ENCODE measurements at regions not wholly inside any gene's neighbourhood (a gene's known extent, or its start where the extent isn't known, plus 50 kb on each side); places are given as distances from the start of the nearest gene placed in this dataset.
"Not testable (repeated sequence)": the region's sequence is repeated elsewhere in the genome, so short reads cannot be mapped to it uniquely, and the experiment has no call there.

DNA sequence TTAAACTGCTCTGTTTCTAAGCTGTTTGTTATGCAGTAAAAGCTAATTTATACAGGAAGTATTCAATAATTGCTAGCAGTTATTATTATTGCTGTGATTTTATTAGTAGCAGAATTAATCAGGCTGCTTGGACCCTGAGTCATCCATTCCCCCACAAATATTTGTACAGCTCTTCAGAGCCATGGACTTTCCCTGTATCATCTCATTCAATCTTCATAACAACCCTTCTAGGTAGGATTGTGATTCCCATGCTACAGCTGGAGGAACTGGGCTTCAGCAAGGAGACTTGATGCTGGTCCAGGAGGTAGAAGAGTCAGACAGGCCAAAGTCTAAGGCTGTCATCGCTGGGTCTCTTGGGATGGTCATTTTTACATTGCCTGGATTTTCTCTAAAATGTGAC lies 208.3 kb downstream of the C16orf95 start:
- DNase-seq (ENCODE audit: low read depth): no peak

DNA sequence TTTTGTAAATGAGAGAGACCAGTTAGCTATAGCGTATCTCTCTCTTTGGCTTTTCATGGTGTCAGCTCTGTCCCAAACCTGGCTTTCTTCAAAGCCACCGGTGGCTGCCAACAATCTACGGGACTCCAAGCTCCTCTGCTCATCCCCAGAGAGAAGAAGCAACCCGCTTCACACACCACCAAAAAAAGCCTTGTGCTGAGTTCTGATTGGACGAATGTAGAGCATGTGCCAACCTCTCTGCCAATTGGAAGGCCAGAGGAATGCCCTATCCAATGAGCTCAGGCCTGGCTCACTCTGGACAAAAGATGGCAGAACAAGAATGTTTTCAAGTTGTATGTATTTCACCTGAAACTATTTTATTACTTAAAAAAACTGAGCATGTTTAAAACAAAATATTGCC lies 202.4 kb downstream of the C16orf95 start:
- no peak for DNase-seq (ENCODE audit: low read depth)

DNA sequence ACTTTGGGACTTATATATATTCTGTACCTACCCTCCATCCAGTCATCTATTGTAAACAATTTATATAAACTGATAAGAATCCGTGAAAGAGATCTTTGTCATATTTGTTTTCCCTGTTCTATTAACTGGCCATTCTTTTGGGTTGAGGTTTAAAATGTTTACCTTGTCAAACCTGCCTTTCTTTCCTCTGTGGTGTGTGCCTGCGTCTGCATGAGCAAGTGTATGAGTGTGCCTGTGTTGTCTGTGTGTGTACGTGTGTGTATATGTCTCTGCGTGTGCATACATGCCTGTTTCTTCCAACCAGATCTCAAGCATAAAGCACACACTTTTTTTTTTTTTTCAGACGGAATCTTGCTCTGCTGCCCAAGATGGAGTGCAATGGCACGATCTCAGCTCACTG lies 201.5 kb downstream of the C16orf95 start:
- DNase-seq (ENCODE audit: low read depth): no peak

DNA sequence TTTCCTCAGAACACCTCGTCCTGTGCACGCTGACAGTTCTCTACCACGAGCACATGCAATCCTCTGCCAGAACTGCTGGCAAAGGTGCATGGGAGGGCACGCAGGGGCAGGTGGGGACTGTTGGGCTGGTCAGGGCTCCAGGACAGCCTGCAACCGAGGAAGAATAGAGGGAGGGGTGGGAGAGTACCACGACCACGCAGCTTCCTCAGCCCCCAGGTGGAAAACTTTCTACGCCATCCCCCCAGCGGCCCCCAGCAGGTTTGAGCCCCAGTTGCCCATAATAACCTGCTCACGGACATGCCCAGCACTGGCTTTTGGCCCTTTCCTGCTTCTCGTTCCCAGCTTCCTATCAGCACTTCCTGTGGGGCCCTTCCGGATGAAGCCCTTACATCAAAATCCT lies 199.3 kb downstream of the C16orf95 start:
- no peak for DNase-seq (ENCODE audit: low read depth)

DNA sequence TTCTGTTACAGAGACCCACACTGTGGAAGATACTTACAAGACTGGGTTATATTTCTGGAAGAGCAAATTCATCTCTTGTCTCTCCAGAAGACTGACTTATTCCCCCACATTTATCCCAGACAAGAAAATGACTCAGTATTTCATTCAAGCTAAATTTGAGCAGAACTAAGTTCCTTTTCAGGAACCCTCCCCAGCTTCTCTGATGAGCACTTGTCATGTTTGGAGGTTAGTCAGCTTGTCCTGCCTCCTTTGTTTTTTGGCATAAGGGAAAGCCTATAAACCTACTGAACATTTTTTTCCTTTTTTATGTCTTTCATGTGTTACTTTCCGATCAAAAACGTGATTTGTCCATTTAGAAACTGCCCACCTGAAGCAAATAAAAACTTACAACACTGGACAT lies 198.0 kb downstream of the C16orf95 start:
- no peak for DNase-seq (ENCODE audit: low read depth)

DNA sequence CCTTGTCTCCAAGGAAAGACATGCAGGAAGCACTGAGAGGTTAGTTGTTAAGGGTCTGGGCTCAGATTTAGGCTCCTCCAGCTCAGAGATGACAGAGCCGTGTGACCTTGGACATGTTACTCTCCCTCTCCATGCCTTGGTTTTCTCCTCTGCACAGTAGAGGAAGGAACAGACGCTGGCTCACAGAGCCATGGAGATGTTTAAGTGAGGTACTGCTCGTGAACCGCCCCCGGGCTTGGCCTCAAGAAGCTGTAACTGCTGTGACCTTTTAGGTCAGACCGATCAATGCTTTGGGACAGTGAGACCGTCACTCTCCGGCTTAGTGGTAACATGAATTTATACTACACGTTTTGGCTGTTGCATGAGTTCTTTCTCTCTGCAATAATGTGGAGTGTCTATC lies 197.4 kb downstream of the C16orf95 start:
- DNase-seq (ENCODE audit: low read depth): no peak

DNA sequence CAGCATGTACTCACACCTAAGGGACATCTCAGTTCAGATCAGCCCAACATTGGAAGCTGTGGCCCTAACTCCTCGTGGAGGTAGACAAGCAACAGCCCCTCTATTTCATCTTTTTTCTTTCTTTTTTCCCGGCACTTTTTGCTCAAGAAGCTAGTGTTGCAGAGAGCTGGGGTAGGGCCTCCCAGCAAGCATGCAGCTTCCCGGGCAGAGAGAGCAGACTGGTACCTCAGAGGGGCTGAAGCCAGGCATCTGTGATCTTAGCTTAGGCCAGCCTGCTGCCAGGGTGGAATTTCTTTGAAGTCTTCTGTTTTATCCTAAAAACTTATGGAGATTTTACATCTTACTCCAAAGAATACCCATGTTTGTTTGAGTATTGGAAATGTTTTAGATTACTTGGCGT lies 195.4 kb downstream of the C16orf95 start:
- DNase-seq (ENCODE audit: low read depth): no peak

DNA sequence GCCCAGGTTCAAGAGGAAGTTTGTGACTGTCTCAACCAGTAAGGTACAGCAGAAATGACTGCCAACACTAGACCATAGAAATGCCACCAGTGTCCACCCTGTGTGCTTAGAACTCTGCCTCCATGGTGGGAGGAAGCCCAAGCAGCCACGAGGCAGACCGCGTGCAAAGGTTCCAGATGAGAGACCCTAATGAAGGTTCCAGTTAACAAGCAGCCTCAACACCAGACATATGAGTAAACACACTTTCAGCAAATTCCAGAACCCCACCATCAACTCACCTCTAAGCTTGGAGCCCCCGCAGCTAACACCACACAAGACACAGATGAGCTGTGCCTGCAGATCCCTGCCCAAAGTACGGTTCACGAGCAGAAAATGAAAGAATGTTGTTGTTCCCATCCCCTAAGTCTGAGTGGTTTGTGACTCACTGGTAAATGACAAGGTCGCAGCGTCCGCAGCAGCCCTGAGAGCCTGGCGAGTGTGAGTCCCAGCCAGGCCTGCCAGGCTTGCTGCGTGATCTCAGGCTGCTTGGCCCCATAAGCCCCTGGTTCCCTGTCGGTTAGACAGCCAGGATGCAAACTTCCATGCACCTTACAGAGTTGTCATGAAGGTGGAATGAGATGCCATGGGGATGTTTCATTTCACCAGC lies 193.7 kb downstream of the C16orf95 start:
- no peak for DNase-seq (ENCODE audit: low read depth)

DNA sequence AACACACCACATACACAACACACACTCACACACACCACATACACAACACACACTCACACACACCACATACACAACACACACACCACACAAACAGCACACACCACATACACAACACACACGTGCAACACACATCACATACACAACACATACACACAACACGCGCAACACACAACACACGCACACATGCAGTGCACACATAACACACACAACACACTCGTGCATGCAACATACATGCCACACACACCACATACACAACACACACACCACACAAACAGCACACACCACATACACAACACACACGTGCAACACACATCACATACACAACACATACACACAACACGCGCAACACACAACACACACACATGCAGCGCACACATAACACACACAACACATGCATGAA lies 192.8 kb downstream of the C16orf95 start:
- not testable (repeated sequence) for DNase-seq (ENCODE audit: low read depth)

DNA sequence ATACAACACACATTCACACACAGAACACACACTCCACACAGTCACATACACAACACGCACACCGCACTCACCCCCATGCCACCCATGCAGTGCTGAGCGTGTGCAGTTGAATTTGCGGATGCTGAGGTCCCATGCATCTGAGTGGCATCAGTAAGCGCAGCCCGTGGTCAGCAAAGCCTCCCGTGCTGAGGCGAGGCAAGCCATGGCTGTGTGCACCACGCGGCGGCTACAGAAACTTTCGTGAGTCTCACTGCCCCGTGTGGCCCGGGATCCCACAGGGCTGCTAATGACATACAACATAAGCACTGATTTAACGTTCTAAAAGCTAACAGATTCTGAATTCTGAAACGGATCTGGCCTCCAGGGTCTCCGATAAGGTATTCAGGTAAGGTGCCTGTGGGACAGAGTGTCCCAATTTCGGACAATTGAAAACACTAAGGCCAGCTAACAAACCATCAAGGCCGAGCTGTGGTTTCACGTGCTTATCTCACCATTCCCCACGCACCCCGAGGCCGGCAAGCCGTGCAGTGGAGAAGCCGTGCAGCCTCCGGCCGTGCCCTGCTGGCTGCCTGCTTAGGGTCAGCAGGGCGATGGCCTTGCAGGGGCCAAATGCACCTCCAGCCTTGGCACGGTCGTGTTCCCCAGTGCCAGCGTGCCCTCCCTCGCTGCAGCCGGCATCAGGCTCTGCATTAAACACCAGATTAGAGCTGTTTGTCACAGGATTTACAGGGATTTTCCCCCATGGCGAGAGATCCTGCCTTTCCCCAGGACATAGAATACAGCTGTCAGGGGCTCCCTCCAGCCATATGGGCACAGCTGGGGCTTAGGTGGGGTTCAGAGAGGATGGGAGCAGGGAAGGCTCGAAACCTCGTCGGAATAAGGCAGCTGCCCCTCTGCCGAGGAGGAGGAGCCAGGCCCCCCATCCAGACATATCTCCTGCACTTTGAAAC lies 191.7 kb downstream of the C16orf95 start:
- no peak for DNase-seq (ENCODE audit: low read depth)

DNA sequence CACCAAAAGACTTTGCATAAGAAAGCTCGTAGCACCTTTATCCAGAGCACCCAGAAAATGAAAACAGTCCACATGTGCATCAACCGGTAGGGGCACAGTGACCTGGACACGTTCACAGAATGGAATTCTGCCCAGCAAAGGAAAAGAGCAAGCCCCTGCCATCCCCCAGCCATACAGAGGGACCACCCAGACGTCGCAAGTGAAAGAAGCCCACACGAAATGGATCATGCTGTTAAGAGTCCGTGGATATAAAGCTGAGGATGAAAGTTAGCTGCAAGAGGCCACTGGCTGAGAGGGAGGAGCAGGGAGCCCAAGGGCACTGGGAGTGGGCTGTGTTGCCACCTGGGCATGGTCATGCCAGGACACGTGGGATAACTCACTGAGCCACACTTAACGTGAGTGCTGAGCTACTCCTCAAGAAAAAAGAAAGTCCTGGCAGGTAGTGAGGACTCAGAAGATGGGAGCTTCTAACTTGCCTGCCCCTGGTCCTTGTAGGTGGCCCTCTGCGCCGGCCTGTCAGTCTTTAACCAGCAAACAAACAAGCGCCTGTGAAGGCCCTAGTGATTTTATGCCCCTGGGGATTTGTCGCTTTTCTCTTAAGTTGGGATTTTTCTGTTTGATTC lies 190.7 kb downstream of the C16orf95 start:
- DNase-seq (ENCODE audit: low read depth): no peak

DNA sequence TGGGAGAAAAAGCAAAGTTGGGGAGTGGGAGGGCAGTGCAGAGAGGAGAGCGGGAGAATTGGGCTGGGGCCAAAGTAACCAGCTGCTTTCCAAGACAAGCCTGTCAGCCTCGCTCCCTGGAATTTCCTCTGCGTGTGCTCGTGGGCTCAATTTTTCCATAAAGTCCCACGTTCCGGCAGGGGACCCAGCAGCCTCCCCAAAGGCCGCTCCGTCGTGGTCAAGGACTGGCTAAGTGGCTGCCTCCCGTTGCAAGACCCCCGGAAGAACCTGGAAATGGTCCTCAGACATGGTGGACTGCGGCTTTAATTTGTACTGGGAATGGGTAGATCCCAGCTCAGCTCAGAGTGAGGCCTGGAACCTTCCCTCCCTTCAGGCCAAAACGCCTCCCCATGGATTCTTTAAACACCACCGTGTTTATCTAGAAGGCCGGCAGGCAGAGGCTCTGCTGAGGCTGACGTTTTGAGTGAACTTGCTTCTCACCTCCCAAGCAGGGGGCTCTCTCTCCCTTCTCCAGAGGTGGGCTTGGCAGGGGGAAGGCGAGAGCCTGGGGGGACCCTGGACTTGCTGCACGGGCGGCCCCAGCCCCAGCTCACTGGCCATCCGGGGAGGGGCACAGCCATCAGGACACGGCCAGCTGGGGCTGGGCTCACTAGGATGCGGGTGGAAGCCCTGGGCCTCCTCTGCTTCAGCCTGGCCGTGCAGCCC lies 190.0 kb downstream of the C16orf95 start:
- DNase-seq (ENCODE audit: low read depth): no peak

DNA sequence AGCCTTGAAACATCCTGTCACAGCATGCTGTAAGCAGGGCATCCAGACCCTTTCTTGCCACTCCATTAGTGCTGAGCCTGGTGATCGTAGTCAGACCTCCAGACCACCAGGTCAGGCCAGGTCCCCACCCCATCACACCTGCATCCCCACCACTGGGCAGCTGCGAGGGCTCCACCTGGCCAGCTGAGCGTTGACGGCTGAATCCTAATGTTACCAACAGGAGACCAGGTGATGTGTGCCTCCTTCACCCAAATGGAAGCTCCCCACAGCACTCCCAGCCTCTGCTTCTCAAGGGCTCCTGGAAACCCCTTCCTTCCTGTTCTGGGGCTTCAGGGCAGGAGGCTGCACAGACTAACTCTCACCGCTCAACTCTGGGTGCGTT lies 189.4 kb downstream of the C16orf95 start:
- no peak for DNase-seq (ENCODE audit: low read depth)

DNA sequence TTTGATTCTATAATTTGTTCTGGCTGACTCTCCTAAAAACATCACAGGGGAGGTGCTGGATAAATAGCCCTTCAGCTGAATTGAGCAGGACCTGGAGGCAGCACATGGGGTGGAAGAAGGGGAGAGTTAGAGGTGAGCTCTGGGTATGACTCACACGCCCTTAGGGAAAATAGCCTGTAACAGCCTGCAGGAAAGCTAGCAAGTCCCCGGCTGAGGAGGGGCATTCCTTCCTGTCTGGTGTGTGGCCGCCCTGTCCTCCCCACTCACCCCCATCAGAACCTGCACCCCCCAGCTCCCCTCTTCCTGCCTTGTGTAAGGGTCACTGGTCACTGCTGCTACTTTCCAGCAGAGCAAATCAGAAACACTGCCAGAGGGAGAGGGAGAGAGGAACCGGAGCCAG lies 187.4 kb downstream of the C16orf95 start:
- peak; percentile 49 for DNase-seq (ENCODE audit: low read depth)

DNA sequence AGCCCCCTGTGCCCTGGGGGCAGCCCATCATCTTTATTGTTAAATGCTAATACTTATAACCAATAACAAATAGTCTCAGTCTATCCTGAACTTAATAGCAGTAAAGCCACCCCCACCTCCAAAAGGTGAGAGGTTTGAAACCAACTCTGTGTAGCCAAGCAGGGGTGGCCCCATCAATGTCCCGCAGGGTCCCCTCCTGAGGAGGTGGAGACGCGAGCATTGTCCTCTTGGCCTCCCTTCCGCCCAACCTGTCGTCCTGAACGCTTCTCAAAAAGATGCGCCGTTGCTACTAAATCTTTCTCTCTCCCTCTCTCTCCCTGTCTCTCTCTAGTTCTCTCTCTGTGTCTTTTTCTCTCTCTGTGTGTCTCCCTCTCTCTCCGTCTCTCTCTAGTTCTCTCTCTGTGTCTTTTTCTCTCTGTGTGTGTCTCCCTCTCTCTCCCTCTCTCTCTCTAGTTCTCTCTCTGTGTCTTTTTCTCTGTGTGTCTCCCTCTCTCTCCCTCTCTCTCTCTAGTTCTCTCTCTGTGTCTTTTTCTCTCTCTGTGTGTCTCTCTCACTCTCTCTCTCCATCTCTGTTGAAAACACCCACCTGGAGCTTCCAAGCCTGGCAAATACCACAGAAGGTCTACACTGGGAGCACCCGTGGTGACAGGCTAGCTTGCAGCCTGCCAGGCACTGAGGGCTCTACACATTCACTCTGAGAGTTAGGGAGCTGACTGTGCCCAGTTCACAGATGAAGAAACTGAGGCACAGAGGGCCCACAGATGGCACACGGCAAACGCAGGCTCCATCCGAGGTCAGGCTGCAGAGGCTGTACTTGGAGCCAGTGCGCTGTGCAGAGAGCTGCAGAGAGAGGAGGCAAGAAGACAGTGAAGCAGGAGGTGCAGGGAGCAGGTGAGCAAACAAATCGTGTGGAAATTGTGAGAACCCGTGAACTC lies 185.9 kb downstream of the C16orf95 start:
- DNase-seq (ENCODE audit: low read depth): no peak

DNA sequence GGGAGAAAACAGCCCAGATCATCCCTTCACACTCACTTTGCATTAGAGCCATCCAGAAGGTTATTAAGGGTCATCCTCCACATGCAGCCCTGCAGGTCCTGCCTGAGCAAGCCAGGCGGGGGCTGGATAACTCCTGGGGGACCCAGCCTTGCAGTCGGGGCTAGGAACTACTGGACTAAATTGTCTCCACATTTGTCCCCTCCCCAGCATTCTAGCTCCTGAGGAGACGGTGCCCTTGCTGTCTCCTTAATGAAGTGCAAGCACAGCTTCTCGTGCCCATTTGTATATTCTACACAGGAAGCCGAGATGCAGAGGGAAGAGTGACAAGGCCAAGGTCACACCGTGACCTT lies 185.2 kb downstream of the C16orf95 start:
- no peak for DNase-seq (ENCODE audit: low read depth)

DNA sequence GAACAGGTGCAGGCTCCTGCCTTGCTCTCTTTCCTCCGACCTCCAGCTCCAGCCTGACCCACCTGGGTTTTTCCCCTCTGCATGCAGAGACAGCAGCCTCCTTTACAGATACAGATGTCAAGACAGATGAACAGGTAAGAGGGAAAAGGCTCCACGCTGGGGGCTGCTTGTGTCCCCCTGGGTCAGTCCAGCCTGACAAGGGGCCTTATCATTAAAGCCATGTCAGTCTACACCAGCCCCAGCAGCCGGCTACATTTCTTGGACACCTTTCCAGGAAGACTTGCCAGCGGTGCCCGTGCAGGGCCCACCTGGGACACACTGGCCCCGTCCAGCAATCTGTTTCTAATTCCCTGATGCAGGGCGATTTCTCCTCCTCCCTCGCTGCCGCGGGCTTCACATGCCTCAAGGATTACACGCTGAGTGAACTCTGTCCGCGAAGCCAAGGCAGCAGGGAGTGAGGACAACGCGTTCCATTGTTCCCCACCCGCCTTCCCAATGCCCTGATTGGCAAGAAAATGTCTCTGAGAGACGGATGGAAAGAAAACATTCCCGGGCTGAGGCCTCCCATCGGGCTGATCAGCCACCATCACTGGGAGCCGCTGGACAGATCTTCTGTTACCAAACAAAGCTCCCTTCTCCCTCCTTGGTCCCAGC lies 184.7 kb downstream of the C16orf95 start:
- peak; percentile 73 for DNase-seq (ENCODE audit: low read depth)

DNA sequence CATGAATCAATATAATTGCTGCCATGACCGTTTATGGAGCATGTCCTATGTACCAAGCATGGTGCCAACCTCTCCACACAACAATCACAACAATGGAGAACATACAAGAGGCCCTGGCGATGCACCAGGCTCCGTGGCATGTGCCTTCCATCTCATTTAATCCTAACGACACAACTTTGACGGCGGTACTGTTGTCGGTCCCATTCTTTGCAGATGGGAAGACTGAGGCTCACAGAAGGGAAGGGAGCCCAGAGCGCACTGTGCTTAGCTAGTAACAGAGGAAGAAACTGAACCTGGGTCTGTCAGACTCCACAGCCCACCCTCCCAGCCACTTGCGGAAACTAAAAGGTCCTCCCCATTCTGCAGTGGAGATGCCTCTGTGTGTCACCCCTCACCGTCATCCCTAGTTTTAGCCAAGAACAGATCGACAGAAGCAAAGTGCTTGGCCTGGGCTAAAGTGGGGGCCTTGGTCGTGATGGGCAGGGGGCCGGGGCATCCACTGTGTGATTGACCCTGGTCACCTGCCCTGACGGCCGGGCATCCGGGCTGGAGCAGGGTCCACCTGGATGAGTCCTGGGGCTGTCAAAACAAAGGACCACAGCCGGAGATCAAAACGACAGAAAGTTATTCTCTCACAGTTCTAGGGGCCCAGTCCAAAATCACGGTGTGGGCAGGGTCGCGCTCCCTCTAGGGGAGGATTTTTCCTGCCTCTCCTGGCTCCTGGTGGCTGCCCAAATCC lies 183.9 kb downstream of the C16orf95 start:
- no peak for DNase-seq (ENCODE audit: low read depth)

DNA sequence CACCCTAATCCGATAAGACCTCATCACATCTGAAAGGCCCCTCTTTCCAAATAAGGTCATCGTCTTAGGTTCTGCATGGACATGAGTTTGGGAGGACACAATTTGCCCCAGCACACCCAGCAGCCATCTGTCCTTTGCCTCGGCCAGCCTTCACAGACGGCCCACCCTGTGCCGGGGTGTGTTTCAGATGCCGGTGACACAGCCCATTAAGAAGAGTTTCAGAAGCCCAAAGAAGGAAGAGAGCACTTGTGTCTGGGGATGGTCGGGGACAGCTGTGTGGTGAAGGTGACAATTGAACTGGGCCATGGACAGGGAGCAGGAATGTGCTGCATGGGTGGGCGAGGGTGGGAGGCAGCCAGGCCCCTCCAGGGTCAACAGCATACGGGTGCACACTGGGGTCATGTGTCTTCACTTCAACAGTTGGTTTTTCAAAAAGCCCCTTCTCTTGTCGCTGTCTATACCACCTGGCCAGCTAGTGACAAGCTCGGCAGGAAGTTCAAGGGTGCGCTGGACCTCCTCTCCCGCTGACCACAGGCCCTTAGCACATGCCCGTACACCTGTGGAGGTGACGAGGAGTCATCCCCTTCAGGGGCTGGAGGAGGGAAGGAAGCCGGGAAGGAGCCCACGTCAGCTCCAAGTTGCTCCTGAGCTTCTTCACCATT lies 183.1 kb downstream of the C16orf95 start:
- no peak for DNase-seq (ENCODE audit: low read depth)

DNA sequence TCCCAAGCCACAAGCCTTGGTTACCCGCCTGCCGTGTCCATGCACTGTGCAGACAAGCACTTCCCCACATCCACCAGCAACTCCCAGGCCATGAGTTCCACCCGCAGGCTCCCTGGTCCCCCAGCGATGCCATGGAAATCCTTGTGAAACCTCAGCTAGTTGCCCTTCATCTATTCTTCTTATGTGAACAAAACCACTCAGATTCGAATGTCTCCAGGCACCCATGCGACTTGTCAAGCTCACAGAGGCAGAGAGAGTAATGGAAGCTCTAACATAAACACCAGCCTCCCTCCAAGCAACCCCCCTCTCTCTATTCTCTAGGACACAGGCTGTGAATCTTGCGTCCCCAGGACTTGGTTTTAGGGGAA lies 182.6 kb downstream of the C16orf95 start:
- DNase-seq (ENCODE audit: low read depth): no peak
